ENCODE measurements at regions not wholly inside any gene's neighbourhood (a gene's known extent, or its start where the extent isn't known, plus 50 kb on each side); places are given as distances from the start of the nearest gene placed in this dataset.

DNA sequence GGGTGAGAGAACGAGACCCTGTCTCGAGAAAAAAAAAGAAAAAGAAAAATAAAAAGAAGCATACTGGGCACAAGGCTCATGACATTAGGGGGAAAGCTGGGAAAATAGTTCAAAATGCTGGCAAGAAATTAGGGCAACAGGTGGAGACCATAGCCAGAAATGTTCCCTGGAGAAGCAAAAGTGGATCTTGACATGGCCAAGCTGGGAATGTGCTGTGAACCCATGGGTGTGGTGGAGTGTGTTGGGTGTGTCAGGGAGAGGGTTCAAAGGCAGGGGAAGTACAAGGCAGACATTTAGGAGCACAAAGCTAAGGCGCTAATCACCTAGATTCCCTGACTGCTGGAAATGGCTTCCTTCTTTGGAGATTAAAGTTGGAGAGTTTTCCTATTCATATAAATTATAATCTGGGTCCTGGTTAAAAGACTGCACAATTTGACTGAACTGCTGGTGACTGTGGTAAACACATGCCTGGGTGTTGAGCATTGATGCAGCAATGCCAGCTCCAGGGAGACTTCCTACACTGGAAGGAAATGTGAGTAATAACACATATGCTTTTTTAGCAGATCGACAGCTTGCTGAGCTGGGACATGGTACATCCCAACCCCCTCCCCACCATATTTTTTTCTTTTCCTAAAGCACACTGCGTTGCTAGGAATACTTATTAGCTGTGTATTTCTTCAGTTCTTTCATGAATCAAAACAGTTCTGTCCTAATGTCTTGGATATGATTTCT lies 70.1 kb upstream of the ARHGAP21 start:
- no peaks in the 10 kb centered on the region for H3K9me3 Mint-ChIP-seq
- H3K4me1 Mint-ChIP-seq (ENCODE audit: low read depth): no peaks in the 10 kb centered on the region
- H3K36me3 Mint-ChIP-seq: no peaks in the 10 kb centered on the region
- H3K4me3 Mint-ChIP-seq: no peak overlapping the region
- intact Hi-C loops (cut with micrococcal nuclease): no loop called here
- H3K27me3 Mint-ChIP-seq: no peaks in the 10 kb centered on the region
- H3K27ac Mint-ChIP-seq: no peak overlapping the region
- no peak for DNase-seq
- ChIA-PET POLR2A (no interaction called here), CTCF (interaction anchor here (0.6 kb wide), 1 partner anchor 287 kb away, joined by 3 read pairs; no protein-coding TSS in a partner anchor)

- CTCF ChIA-PET: no interaction called here
- no peak for DNase-seq
- Mint-ChIP-seq H3K36me3 (no peaks in the 10 kb centered on the region), H3K27me3 (no peaks in the 10 kb centered on the region), H3K27ac (no peak overlapping the region), H3K9me3 (no peaks in the 10 kb centered on the region), H3K4me1 (ENCODE audit: low read depth) (no peaks in the 10 kb centered on the region), H3K4me3 (no peak overlapping the region)
- POLR2A ChIA-PET: no interaction called here
- intact Hi-C loops (cut with micrococcal nuclease): no loop called here
Observed at GRCh38 chr10:24792638-24793037, 69.0 kb upstream of the ARHGAP21 start.

- intact Hi-C loops (cut with micrococcal nuclease): no loop called here
- DNase-seq: no peak
- Mint-ChIP-seq H3K4me1 (ENCODE audit: low read depth) (no peaks in the 10 kb centered on the region), H3K4me3 (no peak overlapping the region), H3K36me3 (no peaks in the 10 kb centered on the region), H3K27ac (no peak overlapping the region), H3K9me3 (no peaks in the 10 kb centered on the region), H3K27me3 (no peaks in the 10 kb centered on the region)
- ChIA-PET POLR2A (no interaction called here), CTCF (no interaction called here)
Observed at GRCh38 chr10:24791084-24791726, 67.5 kb upstream of the ARHGAP21 start.

GRCh38 chr10:24790599-24790998 lies 66.9 kb upstream of the ARHGAP21 start:
- H3K4me1 Mint-ChIP-seq (ENCODE audit: low read depth): no peaks in the 10 kb centered on the region
- POLR2A ChIA-PET: no interaction called here
- intact Hi-C loops (cut with micrococcal nuclease): no loop called here
- CTCF ChIA-PET: no interaction called here
- no peak for DNase-seq
- no peak overlapping the region for H3K27ac Mint-ChIP-seq
- H3K4me3 Mint-ChIP-seq: no peak overlapping the region
- no peaks in the 10 kb centered on the region for H3K36me3 Mint-ChIP-seq
- no peaks in the 10 kb centered on the region for H3K27me3 Mint-ChIP-seq
- H3K9me3 Mint-ChIP-seq: no peaks in the 10 kb centered on the region

DNA sequence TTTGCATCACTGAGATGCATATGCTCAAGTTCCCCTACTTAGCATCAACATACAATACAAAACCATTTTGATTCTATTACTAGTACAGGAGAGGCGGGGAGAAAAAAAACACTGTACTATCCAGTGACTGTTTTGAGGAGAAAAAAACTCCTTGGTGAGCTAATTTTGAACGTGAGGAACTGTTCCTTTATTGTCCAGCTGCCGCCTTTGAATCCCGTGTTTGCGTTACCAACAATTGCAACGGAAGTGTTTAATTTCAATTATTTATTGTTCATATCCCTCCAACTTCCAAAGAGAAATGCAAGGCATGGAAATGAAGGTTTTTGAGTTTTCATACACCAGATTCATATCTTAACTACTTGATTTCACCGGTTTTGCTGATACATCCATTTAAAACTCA lies 66.4 kb upstream of the ARHGAP21 start:
- ChIA-PET CTCF (interaction anchor here (2.4 kb wide), 1 partner anchor 9 kb away, joined by 7 read pairs; no protein-coding TSS in a partner anchor), POLR2A (no interaction called here)
- Mint-ChIP-seq H3K27ac (no peak overlapping the region), H3K27me3 (no peaks in the 10 kb centered on the region), H3K4me1 (ENCODE audit: low read depth) (no peaks in the 10 kb centered on the region), H3K4me3 (no peak overlapping the region), H3K36me3 (no peaks in the 10 kb centered on the region), H3K9me3 (no peaks in the 10 kb centered on the region)
- DNase-seq: no peak
- intact Hi-C loops (cut with micrococcal nuclease): no loop called here

- intact Hi-C loops (cut with micrococcal nuclease): no loop called here
- POLR2A ChIA-PET: no interaction called here
- no peaks in the 10 kb centered on the region for H3K4me1 Mint-ChIP-seq (ENCODE audit: low read depth)
- H3K27ac Mint-ChIP-seq: no peak overlapping the region
- H3K4me3 Mint-ChIP-seq: no peak overlapping the region
- H3K9me3 Mint-ChIP-seq: no peaks in the 10 kb centered on the region
- no peaks in the 10 kb centered on the region for H3K27me3 Mint-ChIP-seq
- CTCF ChIA-PET: interaction anchor here (0.8 kb wide), 1 partner anchor 295 kb away, joined by 3 read pairs; no protein-coding TSS in a partner anchor
- no peaks in the 10 kb centered on the region for H3K36me3 Mint-ChIP-seq
- no peak for DNase-seq
Observed at GRCh38 chr10:24784923-24785322, 61.2 kb upstream of the ARHGAP21 start.

- no peak overlapping the region for H3K27ac Mint-ChIP-seq
- H3K9me3 Mint-ChIP-seq: no peaks in the 10 kb centered on the region
- H3K4me1 Mint-ChIP-seq (ENCODE audit: low read depth): no peaks in the 10 kb centered on the region
- DNase-seq: no peak
- CTCF ChIA-PET: interaction anchor here (0.8 kb wide), 1 partner anchor 296 kb away, joined by 3 read pairs; no protein-coding TSS in a partner anchor
- intact Hi-C loops (cut with micrococcal nuclease): no loop called here
- no peaks in the 10 kb centered on the region for H3K27me3 Mint-ChIP-seq
- H3K4me3 Mint-ChIP-seq: no peak overlapping the region
- H3K36me3 Mint-ChIP-seq: no peaks in the 10 kb centered on the region
- POLR2A ChIA-PET: no interaction called here
Observed at GRCh38 chr10:24784061-24784460, 60.4 kb upstream of the ARHGAP21 start.

GRCh38 chr10:24783504-24783903 lies 59.8 kb upstream of the ARHGAP21 start:
- H3K4me1 Mint-ChIP-seq (ENCODE audit: low read depth): no peaks in the 10 kb centered on the region
- intact Hi-C loops (cut with micrococcal nuclease): no loop called here
- no peaks in the 10 kb centered on the region for H3K27me3 Mint-ChIP-seq
- no peak for DNase-seq
- H3K36me3 Mint-ChIP-seq: no peaks in the 10 kb centered on the region
- H3K27ac Mint-ChIP-seq: no peak overlapping the region
- no peaks in the 10 kb centered on the region for H3K9me3 Mint-ChIP-seq
- H3K4me3 Mint-ChIP-seq: no peak overlapping the region
- POLR2A ChIA-PET: no interaction called here
- CTCF ChIA-PET: no interaction called here

DNA sequence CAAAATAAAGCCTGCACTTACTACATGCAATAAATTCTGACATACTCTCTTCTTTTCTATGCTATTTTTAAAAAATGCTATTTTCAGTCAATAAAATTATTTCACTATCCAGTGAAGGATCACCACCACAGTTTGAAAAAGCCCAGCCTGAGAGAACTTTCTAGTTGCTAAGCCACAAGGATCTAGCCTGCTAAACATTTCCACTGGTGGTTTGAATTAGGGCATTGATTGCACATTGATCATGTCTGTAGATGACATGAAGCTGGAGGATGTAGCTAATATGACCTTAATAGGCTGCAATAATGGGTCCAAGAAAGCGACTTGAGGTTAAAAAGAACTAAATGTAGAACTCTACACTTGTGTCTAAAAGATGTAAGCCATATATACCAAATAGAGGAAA lies 56.0 kb upstream of the ARHGAP21 start:
- intact Hi-C loops (cut with micrococcal nuclease): no loop called here
- no peaks in the 10 kb centered on the region for H3K27me3 Mint-ChIP-seq
- ChIA-PET CTCF (no interaction called here), POLR2A (no interaction called here)
- H3K9me3 Mint-ChIP-seq: no peaks in the 10 kb centered on the region
- no peak overlapping the region for H3K27ac Mint-ChIP-seq
- no peak overlapping the region for H3K4me3 Mint-ChIP-seq
- H3K4me1 Mint-ChIP-seq (ENCODE audit: low read depth): peaks cover 7% of the 10 kb centered on the region
- no peak for DNase-seq
- no peaks in the 10 kb centered on the region for H3K36me3 Mint-ChIP-seq

- no peaks in the 10 kb centered on the region for H3K9me3 Mint-ChIP-seq
Observed at GRCh38 chr10:24778298-24778697, 54.6 kb upstream of the ARHGAP21 start.

DNA sequence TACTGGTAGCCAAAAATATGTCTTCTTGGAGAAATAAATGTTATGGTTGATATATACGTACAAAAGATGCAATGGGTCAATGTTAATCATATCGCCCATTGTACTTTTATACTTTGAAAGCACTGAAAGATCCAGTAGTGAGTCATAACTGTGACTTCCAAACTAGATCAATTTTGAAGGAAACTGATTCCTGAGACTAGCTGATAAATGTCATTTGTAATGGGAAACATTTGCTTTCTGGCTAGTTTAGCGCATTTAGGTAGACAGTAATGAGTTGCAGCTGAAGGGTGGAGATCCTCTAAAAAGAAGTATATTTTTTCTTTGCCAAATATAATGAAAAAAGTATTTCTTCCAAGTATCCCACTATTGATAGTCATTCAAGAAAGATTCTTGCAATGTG lies 53.5 kb upstream of the ARHGAP21 start:
- H3K9me3 Mint-ChIP-seq: no peaks in the 10 kb centered on the region
- ChIA-PET CTCF (no interaction called here), POLR2A (no interaction called here)
- no peak for DNase-seq
- H3K27me3 Mint-ChIP-seq: no peaks in the 10 kb centered on the region
- peaks cover 7% of the 10 kb centered on the region for H3K4me1 Mint-ChIP-seq (ENCODE audit: low read depth)
- no peaks in the 10 kb centered on the region for H3K36me3 Mint-ChIP-seq
- H3K27ac Mint-ChIP-seq: no peak overlapping the region
- intact Hi-C loops (cut with micrococcal nuclease): no loop called here
- no peak overlapping the region for H3K4me3 Mint-ChIP-seq

More at GRCh38 chr10:24778298-24778697, 54.6 kb upstream of the ARHGAP21 start:
- CTCF ChIA-PET: interaction anchor here (0.6 kb wide), 1 partner anchor 1619 kb away, joined by 3 read pairs; no protein-coding TSS in a partner anchor
- Mint-ChIP-seq H3K36me3 (no peaks in the 10 kb centered on the region), H3K27me3 (no peaks in the 10 kb centered on the region), H3K4me1 (ENCODE audit: low read depth) (peaks cover 7% of the 10 kb centered on the region), H3K4me3 (no peak overlapping the region), H3K27ac (no peak overlapping the region)
- no peak for DNase-seq
- intact Hi-C loops (cut with micrococcal nuclease): no loop called here
- POLR2A ChIA-PET: interaction anchor here (0.6 kb wide), 1 partner anchor 19 kb away, joined by 5 read pairs; no protein-coding TSS in a partner anchor

DNA sequence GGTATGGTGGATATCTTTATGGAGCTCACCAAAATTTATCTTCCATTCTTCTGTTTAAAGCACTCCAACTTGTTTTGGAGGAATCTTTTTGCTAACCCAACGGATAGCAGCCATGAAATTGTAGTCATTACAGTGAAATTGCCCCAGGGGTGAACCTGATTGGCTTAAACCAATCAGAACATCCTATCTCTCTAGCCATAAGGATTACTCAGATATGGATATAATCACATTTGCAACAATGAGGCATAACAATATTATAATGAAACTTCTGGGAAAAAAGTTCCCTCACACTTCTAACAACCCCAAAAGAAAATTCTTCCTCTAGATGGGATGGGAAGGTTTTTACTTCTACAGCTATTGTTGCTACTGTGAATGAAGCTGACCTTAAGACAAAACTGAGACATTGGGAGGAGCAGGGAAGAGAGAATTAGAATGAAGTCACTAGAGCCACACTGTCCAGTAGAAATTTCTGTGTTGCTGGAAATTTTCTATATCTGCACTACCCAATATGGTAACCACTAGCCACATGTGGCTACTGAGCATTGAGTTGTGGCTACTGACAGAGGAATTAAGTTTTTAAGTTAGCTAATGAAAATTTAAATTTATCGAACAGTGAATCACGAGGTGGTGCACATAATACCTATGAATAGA lies 50.4 kb upstream of the ARHGAP21 start:
- Mint-ChIP-seq H3K36me3 (no peaks in the 10 kb centered on the region), H3K27ac (no peak overlapping the region), H3K9me3 (no peaks in the 10 kb centered on the region), H3K27me3 (no peaks in the 10 kb centered on the region), H3K4me1 (ENCODE audit: low read depth) (peaks cover 7% of the 10 kb centered on the region), H3K4me3 (no peak overlapping the region)
- no peak for DNase-seq
- CTCF ChIA-PET: no interaction called here
- POLR2A ChIA-PET: no interaction called here
- intact Hi-C loops (cut with micrococcal nuclease): no loop called here

Data from activated CD4-positive, alpha-beta memory T cell treated with anti-CD3 and anti-CD28 coated beads for 36 hours (primary cell).